ENCODE measurements at regions not wholly inside any gene's neighbourhood (a gene's known extent, or its start where the extent isn't known, plus 50 kb on each side); places are given as distances from the start of the nearest gene placed in this dataset.

DNA sequence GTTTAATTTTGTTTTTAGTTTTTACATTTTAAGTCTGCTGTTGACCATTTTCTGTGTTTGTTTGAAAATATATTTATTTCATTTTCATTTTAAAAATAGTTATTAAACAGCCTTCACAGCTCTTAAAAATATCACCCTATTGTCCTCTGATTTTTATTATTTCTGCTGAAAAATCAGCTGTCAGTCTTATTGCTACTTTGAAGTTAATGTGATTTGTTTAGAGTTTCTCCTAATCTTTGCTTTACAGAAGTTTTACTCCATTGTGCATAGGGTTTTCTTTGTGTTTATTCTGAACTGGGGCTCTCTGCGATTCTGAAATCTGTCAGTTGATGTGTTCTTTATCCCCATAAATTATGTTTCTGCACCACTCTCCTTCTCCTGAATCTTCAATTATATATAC, 486.3 kb downstream of the SOX5 start:
- H3K27me3 ChIP-seq (ENCODE audit: control insufficient read depth in 1 of 2, insufficient read depth in 1 of 2, low read length in 2 of 2): no peaks in the 10 kb centered on the region
- H4K8ac ChIP-seq (ENCODE audit: low read length): no peak overlapping the region
- H3K27ac ChIP-seq (ENCODE audit: low read length, poor library complexity, severe bottlenecking): no peak overlapping the region
- no peak overlapping the region for H3K4ac ChIP-seq (ENCODE audit: low read depth in 1 of 2, low read length in 2 of 2)
- WGBS: no CpG with 5 or more reads among the region's 1 CpG
- H2BK5ac ChIP-seq (ENCODE audit: low read depth, low read length, poor library complexity, severe bottlenecking): no peak overlapping the region
- no peak overlapping the region for H3K4me3 ChIP-seq (ENCODE audit: insufficient read depth in 1 of 2, low read depth in 1 of 2, low read length in 2 of 2)
- H2AK5ac ChIP-seq (ENCODE audit: low read length, severe bottlenecking): no peak overlapping the region
- no peak overlapping the region for H3K23ac ChIP-seq (ENCODE audit: low read length in 2 of 2)
- no peak overlapping the region for H3K14ac ChIP-seq (ENCODE audit: low read length in 2 of 2)
- no peak overlapping the region for H4K91ac ChIP-seq (ENCODE audit: low read length)
- no peak overlapping the region for H2AFZ ChIP-seq (ENCODE audit: low read depth, low read length)
- H3K9ac ChIP-seq (ENCODE audit: low read length): no peak overlapping the region
- peaks cover 29% of the 10 kb centered on the region for H3K9me3 ChIP-seq (ENCODE audit: control insufficient read depth, low read length)
- H2BK120ac ChIP-seq (ENCODE audit: low read depth, low read length): no peak overlapping the region
- no peaks in the 10 kb centered on the region for H3K36me3 ChIP-seq (ENCODE audit: control insufficient read depth in 1 of 2, insufficient read depth in 2 of 2, low read depth in 1 of 2, low read length in 2 of 2)
- H2BK15ac ChIP-seq (ENCODE audit: low read depth, poor library complexity, severe bottlenecking): no peak overlapping the region
- no peak overlapping the region for H2BK12ac ChIP-seq (ENCODE audit: low read length in 2 of 2)
- no peak overlapping the region for H3K4me2 ChIP-seq (ENCODE audit: low read length, poor library complexity, severe bottlenecking)
- DNase-seq: no peak
- H3K18ac ChIP-seq (ENCODE audit: low read depth in 1 of 2, low read length in 2 of 2): no peak overlapping the region
- no peaks in the 10 kb centered on the region for H3K4me1 ChIP-seq (ENCODE audit: control insufficient read depth, insufficient read depth, low read depth, low read length)
- H3K79me1 ChIP-seq (replicated peaks; ENCODE audit: low read length, poor library complexity, severe bottlenecking): no peaks in the 10 kb centered on the region

DNA sequence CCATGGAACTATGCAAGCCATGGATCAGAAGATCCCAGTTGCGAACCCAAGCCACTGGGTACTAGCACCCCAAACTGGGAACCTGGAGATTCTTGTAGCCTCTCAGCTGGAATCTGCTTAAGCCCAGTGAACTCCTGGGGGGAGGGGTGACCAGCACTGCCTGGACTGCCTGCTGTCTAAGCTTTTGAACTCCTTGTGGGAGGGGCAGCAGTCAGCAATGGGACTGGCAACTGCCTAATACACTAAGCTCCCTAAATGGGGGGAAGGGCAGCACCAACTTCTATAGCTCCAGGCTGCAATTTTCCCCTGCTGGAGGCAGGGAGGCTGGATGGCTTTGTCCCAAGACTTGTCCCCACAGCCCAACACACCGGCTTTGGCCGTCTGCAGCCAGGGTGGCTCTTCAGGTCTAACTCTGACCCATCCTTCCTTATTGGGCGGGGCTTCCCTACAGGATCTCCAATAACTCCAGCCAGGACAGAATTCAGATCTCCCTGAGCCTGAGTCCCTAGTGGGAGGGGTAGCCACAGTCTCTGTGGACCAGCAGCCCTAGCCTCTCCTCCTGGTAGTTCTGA, 485.1 kb downstream of the SOX5 start:
- peaks cover 34% of the 10 kb centered on the region for H3K9me3 ChIP-seq (ENCODE audit: control insufficient read depth, low read length)
- H4K8ac ChIP-seq (ENCODE audit: low read length): no peak overlapping the region
- H3K14ac ChIP-seq (ENCODE audit: low read length in 2 of 2): no peak overlapping the region
- no peak overlapping the region for H2BK120ac ChIP-seq (ENCODE audit: low read depth, low read length)
- no peaks in the 10 kb centered on the region for H3K27me3 ChIP-seq (ENCODE audit: control insufficient read depth in 1 of 2, insufficient read depth in 1 of 2, low read length in 2 of 2)
- WGBS: 79% methylated on average over 4 of the region's 4 CpGs
- no peak overlapping the region for H2BK12ac ChIP-seq (ENCODE audit: low read length in 2 of 2)
- no peaks in the 10 kb centered on the region for H3K36me3 ChIP-seq (ENCODE audit: control insufficient read depth in 1 of 2, insufficient read depth in 2 of 2, low read depth in 1 of 2, low read length in 2 of 2)
- H4K91ac ChIP-seq (ENCODE audit: low read length): no peak overlapping the region
- no peak overlapping the region for H2AFZ ChIP-seq (ENCODE audit: low read depth, low read length)
- no peak overlapping the region for H3K4me2 ChIP-seq (ENCODE audit: low read length, poor library complexity, severe bottlenecking)
- H3K4me1 ChIP-seq (ENCODE audit: control insufficient read depth, insufficient read depth, low read depth, low read length): no peaks in the 10 kb centered on the region
- H3K9ac ChIP-seq (ENCODE audit: low read length): no peak overlapping the region
- H3K4me3 ChIP-seq (ENCODE audit: insufficient read depth in 1 of 2, low read depth in 1 of 2, low read length in 2 of 2): no peak overlapping the region
- no peak for DNase-seq
- H2BK15ac ChIP-seq (ENCODE audit: low read depth, poor library complexity, severe bottlenecking): no peak overlapping the region
- no peak overlapping the region for H3K18ac ChIP-seq (ENCODE audit: low read depth in 1 of 2, low read length in 2 of 2)
- no peak overlapping the region for H2AK5ac ChIP-seq (ENCODE audit: low read length, severe bottlenecking)
- no peak overlapping the region for H3K23ac ChIP-seq (ENCODE audit: low read length in 2 of 2)
- no peak overlapping the region for H3K4ac ChIP-seq (ENCODE audit: low read depth in 1 of 2, low read length in 2 of 2)
- no peaks in the 10 kb centered on the region for H3K79me1 ChIP-seq (replicated peaks; ENCODE audit: low read length, poor library complexity, severe bottlenecking)
- H3K27ac ChIP-seq (ENCODE audit: low read length, poor library complexity, severe bottlenecking): no peak overlapping the region
- no peak overlapping the region for H2BK5ac ChIP-seq (ENCODE audit: low read depth, low read length, poor library complexity, severe bottlenecking)

DNA sequence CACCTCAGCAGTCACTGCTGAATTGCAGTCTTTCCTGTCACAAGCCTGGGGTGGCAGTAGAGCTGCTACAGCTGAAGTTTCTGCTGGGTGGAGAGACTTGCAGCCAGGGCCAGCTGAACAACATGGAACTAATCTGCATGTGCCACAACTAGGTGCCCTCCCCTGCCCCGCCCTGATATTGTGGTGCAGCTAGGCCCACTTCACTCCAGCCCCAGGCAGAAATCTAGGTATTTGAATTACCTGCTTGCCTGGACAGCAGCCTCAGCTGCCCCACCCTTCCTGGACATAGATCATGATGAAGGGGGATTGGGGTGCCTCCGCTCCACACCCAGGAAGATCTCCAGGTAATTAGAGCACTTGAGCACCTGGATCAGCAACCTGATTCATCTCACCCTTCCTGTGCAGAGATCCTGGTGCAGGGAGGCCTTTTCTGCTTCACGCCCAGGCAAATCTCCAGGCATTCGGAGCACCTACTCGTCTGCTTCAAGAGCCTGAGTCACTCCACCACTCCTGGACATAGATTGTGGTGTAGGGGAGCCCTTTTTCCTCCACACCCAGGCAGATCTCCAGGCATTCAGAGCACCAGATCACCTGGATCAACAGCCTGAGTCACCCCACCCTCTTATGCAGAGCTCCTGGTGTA, 477.0 kb downstream of the SOX5 start:
- peaks cover 2% of the 10 kb centered on the region for H3K4me1 ChIP-seq (ENCODE audit: control insufficient read depth, insufficient read depth, low read depth, low read length)
- H2AFZ ChIP-seq (ENCODE audit: low read depth, low read length): no peak overlapping the region
- H3K9ac ChIP-seq (ENCODE audit: low read length): no peak overlapping the region
- H3K4me3 ChIP-seq (ENCODE audit: insufficient read depth in 1 of 2, low read depth in 1 of 2, low read length in 2 of 2): no peak overlapping the region
- H3K79me1 ChIP-seq (replicated peaks; ENCODE audit: low read length, poor library complexity, severe bottlenecking): no peaks in the 10 kb centered on the region
- H3K27ac ChIP-seq (ENCODE audit: low read length, poor library complexity, severe bottlenecking): no peak overlapping the region
- H3K18ac ChIP-seq (ENCODE audit: low read depth in 1 of 2, low read length in 2 of 2): no peak overlapping the region
- no peaks in the 10 kb centered on the region for H3K27me3 ChIP-seq (ENCODE audit: control insufficient read depth in 1 of 2, insufficient read depth in 1 of 2, low read length in 2 of 2)
- H3K23ac ChIP-seq (ENCODE audit: low read length in 2 of 2): no peak overlapping the region
- no peak overlapping the region for H2BK15ac ChIP-seq (ENCODE audit: low read depth, poor library complexity, severe bottlenecking)
- WGBS: 81% methylated on average over 5 of the region's 5 CpGs
- no peak overlapping the region for H3K4ac ChIP-seq (ENCODE audit: low read depth in 1 of 2, low read length in 2 of 2)
- no peak for DNase-seq
- no peak overlapping the region for H4K8ac ChIP-seq (ENCODE audit: low read length)
- no peaks in the 10 kb centered on the region for H3K36me3 ChIP-seq (ENCODE audit: control insufficient read depth in 1 of 2, insufficient read depth in 2 of 2, low read depth in 1 of 2, low read length in 2 of 2)
- H4K91ac ChIP-seq (ENCODE audit: low read length): no peak overlapping the region
- no peak overlapping the region for H2BK120ac ChIP-seq (ENCODE audit: low read depth, low read length)
- H3K4me2 ChIP-seq (ENCODE audit: low read length, poor library complexity, severe bottlenecking): no peak overlapping the region
- peaks cover 7% of the 10 kb centered on the region for H3K9me3 ChIP-seq (ENCODE audit: control insufficient read depth, low read length)
- no peak overlapping the region for H3K14ac ChIP-seq (ENCODE audit: low read length in 2 of 2)
- H2BK12ac ChIP-seq (ENCODE audit: low read length in 2 of 2): no peak overlapping the region
- H2BK5ac ChIP-seq (ENCODE audit: low read depth, low read length, poor library complexity, severe bottlenecking): no peak overlapping the region
- no peak overlapping the region for H2AK5ac ChIP-seq (ENCODE audit: low read length, severe bottlenecking)

DNA sequence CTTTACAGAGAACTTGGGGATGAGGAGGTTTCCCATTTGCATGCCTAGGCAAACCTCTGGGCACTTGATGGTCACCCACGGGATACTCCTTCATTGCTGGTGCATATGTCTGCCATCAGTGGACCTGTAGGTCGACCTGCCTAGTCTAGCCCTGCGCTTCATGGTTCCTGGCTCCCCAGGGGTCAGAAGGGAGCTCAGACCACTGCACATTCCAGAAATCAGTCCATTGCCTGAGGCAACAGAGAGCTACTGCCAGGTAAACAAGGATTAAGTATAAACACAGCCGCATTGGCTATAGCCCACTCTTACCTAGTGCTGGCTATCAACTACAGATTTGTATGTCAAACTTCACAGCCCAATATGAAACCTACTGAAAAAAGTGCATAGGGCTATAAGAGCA, 476.4 kb downstream of the SOX5 start:
- no peaks in the 10 kb centered on the region for H3K36me3 ChIP-seq (ENCODE audit: control insufficient read depth in 1 of 2, insufficient read depth in 2 of 2, low read depth in 1 of 2, low read length in 2 of 2)
- no peaks in the 10 kb centered on the region for H3K27me3 ChIP-seq (ENCODE audit: control insufficient read depth in 1 of 2, insufficient read depth in 1 of 2, low read length in 2 of 2)
- H3K4me3 ChIP-seq (ENCODE audit: insufficient read depth in 1 of 2, low read depth in 1 of 2, low read length in 2 of 2): no peak overlapping the region
- H3K23ac ChIP-seq (ENCODE audit: low read length in 2 of 2): no peak overlapping the region
- H2BK15ac ChIP-seq (ENCODE audit: low read depth, poor library complexity, severe bottlenecking): no peak overlapping the region
- H2BK120ac ChIP-seq (ENCODE audit: low read depth, low read length): no peak overlapping the region
- 85% methylated on average over 4 of the region's 4 CpGs for WGBS
- H2AFZ ChIP-seq (ENCODE audit: low read depth, low read length): no peak overlapping the region
- no peak overlapping the region for H2BK12ac ChIP-seq (ENCODE audit: low read length in 2 of 2)
- no peak overlapping the region for H3K18ac ChIP-seq (ENCODE audit: low read depth in 1 of 2, low read length in 2 of 2)
- H3K4me1 ChIP-seq (ENCODE audit: control insufficient read depth, insufficient read depth, low read depth, low read length): peaks cover 2% of the 10 kb centered on the region
- no peaks in the 10 kb centered on the region for H3K79me1 ChIP-seq (replicated peaks; ENCODE audit: low read length, poor library complexity, severe bottlenecking)
- no peak overlapping the region for H4K91ac ChIP-seq (ENCODE audit: low read length)
- no peak overlapping the region for H3K4me2 ChIP-seq (ENCODE audit: low read length, poor library complexity, severe bottlenecking)
- H3K9ac ChIP-seq (ENCODE audit: low read length): no peak overlapping the region
- H3K14ac ChIP-seq (ENCODE audit: low read length in 2 of 2): no peak overlapping the region
- DNase-seq: no peak
- no peak overlapping the region for H2AK5ac ChIP-seq (ENCODE audit: low read length, severe bottlenecking)
- H3K9me3 ChIP-seq (ENCODE audit: control insufficient read depth, low read length): peaks cover 7% of the 10 kb centered on the region
- H4K8ac ChIP-seq (ENCODE audit: low read length): no peak overlapping the region
- H2BK5ac ChIP-seq (ENCODE audit: low read depth, low read length, poor library complexity, severe bottlenecking): no peak overlapping the region
- H3K27ac ChIP-seq (ENCODE audit: low read length, poor library complexity, severe bottlenecking): no peak overlapping the region
- H3K4ac ChIP-seq (ENCODE audit: low read depth in 1 of 2, low read length in 2 of 2): no peak overlapping the region

Data from mesenchymal stem cell (in vitro differentiated cells and primary cell).